ENCODE measurements at regions not wholly inside any gene's neighbourhood (a gene's known extent, or its start where the extent isn't known, plus 50 kb on each side); places are given as distances from the start of the nearest gene placed in this dataset.

DNA sequence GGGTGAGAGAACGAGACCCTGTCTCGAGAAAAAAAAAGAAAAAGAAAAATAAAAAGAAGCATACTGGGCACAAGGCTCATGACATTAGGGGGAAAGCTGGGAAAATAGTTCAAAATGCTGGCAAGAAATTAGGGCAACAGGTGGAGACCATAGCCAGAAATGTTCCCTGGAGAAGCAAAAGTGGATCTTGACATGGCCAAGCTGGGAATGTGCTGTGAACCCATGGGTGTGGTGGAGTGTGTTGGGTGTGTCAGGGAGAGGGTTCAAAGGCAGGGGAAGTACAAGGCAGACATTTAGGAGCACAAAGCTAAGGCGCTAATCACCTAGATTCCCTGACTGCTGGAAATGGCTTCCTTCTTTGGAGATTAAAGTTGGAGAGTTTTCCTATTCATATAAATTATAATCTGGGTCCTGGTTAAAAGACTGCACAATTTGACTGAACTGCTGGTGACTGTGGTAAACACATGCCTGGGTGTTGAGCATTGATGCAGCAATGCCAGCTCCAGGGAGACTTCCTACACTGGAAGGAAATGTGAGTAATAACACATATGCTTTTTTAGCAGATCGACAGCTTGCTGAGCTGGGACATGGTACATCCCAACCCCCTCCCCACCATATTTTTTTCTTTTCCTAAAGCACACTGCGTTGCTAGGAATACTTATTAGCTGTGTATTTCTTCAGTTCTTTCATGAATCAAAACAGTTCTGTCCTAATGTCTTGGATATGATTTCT, 70.1 kb upstream of the ARHGAP21 start:
- DNase-seq: peak; percentile 8

DNA sequence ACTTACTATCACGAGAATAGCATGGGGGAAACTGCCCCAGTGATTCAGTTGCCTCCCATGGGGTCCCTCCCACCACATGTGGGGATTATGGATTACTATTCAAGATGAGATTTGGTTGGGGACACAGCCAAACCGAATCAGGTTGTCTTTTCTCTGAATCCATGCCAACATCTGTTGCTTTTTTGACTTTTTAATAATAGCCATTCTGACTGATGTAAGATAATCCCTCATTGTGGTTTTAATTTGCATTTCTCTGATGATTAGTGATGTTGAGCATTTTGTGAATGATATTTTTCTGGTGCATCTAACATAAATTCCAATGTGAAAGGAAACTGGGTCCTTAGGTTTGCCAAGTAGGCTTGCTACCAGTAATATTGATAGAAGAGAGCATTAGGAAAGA, 69.0 kb upstream of the ARHGAP21 start:
- no peak for DNase-seq

DNA sequence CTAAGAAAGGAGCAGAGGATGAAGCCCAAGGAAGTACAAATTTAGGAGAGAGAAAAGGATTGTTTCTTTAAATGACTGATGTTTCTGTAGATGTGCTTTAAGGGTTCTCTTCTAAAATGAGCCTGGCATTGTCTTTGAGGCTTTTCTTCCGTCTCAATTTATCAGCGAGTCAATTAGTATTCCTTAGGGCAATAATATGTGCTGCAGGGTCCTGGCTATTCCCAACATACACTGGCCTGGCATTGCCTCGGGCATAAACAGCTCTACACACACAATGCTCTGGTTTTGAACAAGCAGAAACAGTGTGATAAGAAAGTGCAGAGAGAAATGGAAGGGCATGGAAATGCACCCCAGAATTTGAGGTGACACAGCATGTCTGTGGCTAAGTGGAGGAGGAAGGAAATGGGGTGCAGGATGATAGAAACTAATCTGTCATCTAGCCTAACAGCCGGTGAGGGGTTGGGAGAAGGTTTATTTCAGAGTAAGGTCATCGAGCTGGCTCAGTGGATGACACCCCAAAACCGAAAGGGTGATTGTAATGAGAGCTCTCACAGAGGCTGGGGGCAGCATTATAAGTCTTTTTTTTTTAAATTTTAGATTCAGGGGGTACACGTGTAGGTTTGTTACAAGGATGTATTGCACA, 67.5 kb upstream of the ARHGAP21 start:
- DNase-seq: no peak

DNA sequence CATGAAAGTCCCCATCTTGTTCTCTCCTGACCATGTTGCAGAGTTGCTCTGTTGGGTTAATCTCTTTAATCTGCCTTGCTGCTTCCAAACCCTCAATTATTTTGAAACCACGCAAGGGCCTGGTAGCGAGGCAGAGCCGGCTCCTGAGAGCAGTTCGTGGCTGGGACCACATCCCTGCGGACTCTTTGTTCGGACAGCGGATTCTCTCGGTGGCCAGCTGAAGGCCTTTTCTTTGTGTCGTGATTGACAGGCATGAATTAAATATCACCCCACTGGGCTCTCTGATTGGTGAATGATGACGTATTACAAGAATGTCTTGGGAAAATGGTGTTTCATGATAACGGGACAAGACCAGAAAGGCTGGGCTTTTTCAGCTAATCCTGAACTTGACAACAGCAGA, 66.9 kb upstream of the ARHGAP21 start:
- DNase-seq: peak; percentile 33

DNA sequence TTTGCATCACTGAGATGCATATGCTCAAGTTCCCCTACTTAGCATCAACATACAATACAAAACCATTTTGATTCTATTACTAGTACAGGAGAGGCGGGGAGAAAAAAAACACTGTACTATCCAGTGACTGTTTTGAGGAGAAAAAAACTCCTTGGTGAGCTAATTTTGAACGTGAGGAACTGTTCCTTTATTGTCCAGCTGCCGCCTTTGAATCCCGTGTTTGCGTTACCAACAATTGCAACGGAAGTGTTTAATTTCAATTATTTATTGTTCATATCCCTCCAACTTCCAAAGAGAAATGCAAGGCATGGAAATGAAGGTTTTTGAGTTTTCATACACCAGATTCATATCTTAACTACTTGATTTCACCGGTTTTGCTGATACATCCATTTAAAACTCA, 66.4 kb upstream of the ARHGAP21 start:
- DNase-seq: no peak

DNA sequence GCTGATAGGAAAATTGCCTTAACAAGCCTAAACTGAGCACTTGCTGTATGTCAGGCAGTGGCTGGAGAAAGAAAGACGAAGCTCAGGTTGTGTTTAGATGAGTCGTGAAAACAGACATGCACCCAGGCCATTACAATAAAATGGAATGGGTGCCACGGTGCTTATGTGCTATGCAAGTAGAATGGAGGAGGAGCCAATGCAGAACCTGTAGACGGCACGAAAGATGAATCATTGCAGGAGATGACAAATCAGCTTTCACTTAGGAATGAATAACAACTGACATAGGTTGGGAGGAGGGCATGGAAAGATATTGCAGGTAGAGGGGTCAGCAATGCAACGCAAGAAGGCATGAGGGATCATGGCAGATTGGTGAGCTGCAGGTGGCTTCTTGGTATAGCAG, 61.2 kb upstream of the ARHGAP21 start:
- DNase-seq: no peak

DNA sequence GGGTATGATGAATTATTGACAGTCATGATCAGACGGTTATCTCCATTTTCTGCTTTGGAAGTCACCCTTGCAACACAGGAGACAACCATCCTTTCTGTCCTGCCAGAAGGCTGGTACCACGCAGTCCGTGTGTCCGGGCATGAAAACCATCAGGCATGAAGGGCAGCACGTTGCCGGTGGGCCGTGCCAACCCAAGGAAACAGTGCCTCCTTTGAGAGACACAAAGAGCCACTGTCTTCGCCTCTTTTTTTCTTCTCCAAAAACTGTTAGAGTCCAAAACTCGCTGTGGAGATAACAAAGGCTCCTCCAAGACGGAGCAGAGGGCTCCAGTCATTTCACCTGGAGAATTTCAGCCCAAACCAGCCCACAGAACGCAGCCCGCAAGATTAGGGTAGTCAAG, 60.4 kb upstream of the ARHGAP21 start:
- DNase-seq: peak; percentile 68

DNA sequence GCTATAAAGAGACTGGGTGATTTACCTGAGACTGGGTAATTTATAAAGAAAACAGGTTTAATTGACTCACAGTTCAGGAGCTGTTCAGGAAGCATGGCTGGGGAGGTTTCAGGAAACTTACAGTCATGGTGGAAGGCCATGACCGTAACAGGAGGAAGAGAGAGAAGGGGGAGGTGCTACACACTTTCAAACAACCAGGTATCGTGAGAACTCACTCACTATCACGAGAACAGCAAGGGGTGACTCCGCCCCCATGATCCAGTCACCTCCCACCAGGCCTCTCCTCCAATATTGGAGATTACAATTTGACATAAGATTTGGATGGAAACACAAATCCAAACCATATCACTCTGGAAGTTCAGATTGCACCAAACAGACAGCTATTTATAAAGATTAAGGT, 59.8 kb upstream of the ARHGAP21 start:
- DNase-seq: no peak

DNA sequence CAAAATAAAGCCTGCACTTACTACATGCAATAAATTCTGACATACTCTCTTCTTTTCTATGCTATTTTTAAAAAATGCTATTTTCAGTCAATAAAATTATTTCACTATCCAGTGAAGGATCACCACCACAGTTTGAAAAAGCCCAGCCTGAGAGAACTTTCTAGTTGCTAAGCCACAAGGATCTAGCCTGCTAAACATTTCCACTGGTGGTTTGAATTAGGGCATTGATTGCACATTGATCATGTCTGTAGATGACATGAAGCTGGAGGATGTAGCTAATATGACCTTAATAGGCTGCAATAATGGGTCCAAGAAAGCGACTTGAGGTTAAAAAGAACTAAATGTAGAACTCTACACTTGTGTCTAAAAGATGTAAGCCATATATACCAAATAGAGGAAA, 56.0 kb upstream of the ARHGAP21 start:
- no peak for DNase-seq

DNA sequence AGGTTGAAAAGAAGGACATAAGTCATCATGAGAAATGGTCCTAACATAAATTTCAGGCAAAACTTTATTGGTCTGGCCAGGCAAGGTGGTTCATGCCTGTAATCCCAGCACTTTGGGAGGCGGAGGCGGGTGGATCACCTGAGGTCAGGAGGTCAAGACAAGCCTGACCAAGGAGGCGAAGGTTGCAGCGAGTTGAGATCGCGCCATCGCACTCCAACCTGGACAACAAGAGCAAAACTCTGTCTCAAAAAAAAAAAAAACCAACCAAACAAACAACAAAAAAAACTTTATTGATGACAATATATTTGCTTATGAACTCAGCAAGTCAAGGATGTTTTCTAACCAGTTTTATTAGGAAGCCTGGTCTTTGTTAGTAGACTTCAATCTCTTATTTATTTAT, 54.6 kb upstream of the ARHGAP21 start:
- DNase-seq: no peak

DNA sequence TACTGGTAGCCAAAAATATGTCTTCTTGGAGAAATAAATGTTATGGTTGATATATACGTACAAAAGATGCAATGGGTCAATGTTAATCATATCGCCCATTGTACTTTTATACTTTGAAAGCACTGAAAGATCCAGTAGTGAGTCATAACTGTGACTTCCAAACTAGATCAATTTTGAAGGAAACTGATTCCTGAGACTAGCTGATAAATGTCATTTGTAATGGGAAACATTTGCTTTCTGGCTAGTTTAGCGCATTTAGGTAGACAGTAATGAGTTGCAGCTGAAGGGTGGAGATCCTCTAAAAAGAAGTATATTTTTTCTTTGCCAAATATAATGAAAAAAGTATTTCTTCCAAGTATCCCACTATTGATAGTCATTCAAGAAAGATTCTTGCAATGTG, 53.5 kb upstream of the ARHGAP21 start:
- no peak for DNase-seq

DNA sequence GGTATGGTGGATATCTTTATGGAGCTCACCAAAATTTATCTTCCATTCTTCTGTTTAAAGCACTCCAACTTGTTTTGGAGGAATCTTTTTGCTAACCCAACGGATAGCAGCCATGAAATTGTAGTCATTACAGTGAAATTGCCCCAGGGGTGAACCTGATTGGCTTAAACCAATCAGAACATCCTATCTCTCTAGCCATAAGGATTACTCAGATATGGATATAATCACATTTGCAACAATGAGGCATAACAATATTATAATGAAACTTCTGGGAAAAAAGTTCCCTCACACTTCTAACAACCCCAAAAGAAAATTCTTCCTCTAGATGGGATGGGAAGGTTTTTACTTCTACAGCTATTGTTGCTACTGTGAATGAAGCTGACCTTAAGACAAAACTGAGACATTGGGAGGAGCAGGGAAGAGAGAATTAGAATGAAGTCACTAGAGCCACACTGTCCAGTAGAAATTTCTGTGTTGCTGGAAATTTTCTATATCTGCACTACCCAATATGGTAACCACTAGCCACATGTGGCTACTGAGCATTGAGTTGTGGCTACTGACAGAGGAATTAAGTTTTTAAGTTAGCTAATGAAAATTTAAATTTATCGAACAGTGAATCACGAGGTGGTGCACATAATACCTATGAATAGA, 50.4 kb upstream of the ARHGAP21 start:
- DNase-seq: no peak

Measured in occipital lobe (tissue), 1 donor.